HG03575 (cell line): ENCODE measurements at regions not wholly inside any gene's neighbourhood (a gene's known extent, or its start where the extent isn't known, plus 50 kb on each side); places are given as distances from the start of the nearest gene placed in this dataset.
"Not testable (repeated sequence)": the region's sequence is repeated elsewhere in the genome, so short reads cannot be mapped to it uniquely, and the experiment has no call there.

Experiments
- ATAC-seq: cut with Tn5 transposase; IDR thresholded peaks from one replicate; pipeline ENCODE4 v1.9.1; 2021; ENCODE audit not compliant: unreplicated experiment, insufficient number of reproducible peaks, low FRiP score; ENCODE audit errors: extremely low read depth

DNA sequence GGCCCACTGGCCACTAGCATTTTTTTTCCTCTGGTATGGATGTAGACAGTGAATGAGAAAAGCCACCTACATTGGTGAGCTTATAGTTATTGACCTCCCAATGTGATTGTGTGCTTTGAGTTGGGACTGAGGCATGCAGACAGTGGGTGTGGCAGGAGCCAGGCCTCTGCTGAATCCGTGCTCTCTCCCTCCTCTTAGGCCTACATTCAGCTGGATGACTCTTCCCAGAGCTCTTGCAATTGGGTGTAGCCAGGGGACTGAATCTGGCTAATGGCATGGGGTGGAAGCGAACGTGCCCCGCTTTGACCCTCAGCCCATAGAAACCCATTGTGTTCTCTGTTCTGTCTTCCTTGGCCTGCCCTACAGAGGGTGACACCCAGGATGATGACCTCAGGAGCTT is 698.3 kb upstream of the HS6ST1 start:
- ATAC-seq, result no peak

- no peak for ATAC-seq
These were observed 706.1 kb upstream of the HS6ST1 start for GRCh38 chr2:129024796-129025195.

GRCh38 chr2:129035992-129036391 is 717.3 kb upstream of the HS6ST1 start:
- ATAC-seq, result no peak

- not testable (repeated sequence) for ATAC-seq
These were observed 725.0 kb upstream of the HS6ST1 start for GRCh38 chr2:129043677-129044076.

- ATAC-seq, result not testable (repeated sequence)
These were observed 727.8 kb upstream of the HS6ST1 start for GRCh38 chr2:129046475-129046874.

GRCh38 chr2:129050101-129050500 is 731.4 kb upstream of the HS6ST1 start:
- ATAC-seq, result no peak

GRCh38 chr2:129055242-129055641 is 736.6 kb upstream of the HS6ST1 start:
- no peak for ATAC-seq

DNA sequence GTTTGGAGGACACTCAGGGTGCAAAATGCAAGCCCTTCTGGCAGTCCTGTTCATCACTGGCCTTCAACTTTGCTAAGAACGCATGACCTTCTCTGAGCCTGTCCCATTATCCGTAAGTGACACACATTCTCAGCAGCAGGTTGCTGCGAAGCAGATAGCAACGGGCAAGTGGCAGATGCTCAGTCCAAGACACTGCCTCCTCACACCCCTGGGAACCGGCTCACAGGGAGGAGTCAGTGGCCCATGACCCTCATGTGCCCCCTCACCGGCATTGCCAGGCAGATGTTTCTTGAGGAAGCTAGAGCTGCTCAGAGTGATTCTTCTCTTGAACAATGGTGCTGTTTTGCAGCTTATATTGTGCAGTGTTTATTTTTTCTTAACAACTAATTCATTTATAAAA is 737.2 kb upstream of the HS6ST1 start:
- ATAC-seq, result no peak

DNA sequence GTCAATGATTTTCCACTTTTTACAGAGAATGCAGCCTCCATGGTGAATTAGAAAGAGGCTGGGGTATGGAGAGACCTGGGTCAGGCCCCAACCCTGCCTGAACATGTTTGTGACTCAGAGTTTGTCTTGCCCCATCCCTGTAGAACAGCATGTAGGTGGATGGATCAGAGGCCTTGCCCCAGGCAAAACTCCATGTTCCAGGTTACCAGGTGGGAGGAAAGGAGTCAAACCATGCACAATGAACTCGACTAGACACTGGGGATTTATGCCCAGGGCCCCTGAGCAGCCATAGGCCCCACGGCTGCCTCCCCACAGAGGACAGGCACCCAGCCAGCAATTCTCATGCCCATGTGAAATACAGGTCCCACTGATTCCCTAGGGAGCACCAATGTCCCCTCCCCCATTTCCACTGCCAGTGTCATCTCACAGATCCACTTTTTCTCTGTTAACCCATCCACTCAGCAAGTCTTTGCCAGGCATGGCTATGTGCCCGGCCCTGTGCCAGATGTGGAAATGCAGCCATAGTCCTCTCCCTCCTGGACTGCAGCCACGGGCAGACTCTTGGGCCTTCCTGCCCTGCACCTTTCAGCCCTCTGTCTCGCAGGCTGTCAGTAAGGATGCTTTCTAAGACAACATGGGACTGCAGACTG is 737.8 kb upstream of the HS6ST1 start:
- no peak for ATAC-seq

DNA sequence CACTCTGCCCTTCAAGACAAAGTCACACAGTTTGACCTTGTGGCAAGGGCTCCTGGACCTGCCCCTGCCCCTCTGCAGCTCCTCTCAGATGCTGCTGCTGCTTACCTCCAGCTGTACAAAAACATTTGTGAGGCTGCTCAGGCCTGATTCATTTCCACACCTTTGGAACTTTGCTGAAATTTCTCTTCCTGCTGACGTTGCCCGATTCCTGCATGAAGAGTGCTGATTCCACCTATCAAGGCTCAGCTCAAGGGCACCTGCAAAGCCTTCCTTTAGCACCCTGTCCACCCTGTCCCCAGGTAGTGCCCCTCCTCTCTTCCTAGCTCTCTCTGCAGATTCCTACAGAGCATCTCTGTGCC is 738.3 kb upstream of the HS6ST1 start:
- no peak for ATAC-seq

GRCh38 chr2:129058981-129059380 is 740.3 kb upstream of the HS6ST1 start:
- no peak for ATAC-seq

DNA sequence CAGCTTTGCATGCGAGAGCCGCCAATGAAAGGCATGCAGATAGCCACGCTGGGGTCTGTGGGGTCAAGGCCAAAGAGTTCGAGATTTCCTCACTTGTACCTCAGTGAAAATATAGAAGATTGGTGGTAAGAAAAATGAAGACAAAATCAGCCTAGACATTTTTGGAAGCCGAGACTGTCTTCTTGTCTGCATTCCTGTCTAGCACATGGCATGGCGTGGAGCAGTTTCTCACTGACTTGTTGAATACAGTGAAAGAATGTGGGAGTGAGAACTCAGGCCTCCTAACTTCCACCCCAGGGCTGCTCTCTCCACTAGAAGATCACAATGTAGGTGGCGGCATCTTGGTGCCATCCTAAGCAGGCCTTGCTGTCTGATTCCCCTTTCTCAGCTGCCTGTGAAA is 740.8 kb upstream of the HS6ST1 start:
- ATAC-seq, result no peak

DNA sequence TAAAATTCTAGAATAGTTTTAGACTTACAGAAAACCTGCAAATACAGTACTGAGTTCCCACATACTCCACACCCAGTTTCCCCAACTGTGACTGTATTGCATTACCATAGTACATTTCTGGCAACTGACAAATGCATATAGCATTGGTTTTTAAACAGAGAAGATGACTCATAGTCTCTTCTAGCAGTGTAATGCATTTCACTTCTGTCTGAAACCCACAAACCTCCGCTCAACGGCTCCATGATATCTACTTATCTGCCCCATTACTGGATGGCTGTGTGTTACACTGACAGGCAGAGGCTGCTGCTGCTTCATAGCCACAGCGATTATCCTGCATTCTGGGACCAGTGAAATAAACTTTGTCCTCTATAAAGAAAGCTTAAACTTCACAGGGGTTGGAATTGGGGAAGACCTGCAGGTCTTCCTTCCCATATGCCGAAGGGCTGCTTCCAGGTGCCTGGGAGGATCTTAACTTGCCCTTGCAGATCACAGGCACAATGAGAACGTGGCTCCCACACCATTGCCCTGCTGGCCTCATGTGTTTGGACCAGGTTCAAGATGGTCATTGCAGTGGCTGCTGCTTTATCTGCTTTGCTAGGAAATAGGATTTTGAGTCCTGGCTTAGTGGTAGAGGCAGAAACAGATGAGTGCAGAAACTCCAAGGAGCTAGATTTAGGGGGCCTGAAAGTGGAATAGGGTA is 742.6 kb upstream of the HS6ST1 start:
- ATAC-seq, result peak; percentile 69

GRCh38 chr2:129061769-129062121 is 743.1 kb upstream of the HS6ST1 start:
- no peak for ATAC-seq

DNA sequence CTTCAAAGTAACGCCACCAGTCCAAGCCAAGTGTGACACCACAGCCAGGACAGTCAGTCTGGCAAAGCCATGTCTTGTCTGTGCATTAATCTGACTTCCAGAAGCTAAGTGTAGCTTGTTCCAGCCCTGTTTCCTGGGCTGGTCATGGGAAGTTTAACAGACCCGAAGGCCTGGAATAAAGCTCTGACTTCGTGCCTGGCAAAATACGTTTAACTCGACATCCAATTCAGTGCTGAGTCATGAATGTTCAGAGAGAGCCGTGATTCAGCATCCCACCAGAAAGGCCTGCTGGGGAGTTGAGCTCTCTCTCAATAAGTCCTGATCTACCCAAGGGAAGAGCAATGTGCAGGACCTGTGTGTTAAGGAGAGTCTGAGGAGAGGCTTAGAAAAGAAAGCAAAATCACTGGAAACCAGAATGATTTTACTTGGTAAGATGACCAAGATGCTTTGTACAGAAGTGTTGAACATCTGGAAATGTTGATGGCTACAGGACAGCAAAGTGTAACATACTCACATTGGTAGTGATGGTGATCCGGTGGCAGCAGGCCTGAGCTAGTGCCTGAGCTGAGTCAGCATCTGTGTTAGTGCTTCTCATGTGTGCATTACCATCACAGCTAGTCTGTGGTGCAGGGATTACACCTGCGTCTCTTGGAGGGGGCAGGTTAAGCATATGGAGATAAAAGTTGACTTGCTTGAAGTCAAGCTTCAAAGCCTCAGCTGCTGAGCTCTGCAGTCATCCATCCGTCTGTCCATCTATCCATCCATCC is 743.7 kb upstream of the HS6ST1 start:
- ATAC-seq, result no peak

DNA sequence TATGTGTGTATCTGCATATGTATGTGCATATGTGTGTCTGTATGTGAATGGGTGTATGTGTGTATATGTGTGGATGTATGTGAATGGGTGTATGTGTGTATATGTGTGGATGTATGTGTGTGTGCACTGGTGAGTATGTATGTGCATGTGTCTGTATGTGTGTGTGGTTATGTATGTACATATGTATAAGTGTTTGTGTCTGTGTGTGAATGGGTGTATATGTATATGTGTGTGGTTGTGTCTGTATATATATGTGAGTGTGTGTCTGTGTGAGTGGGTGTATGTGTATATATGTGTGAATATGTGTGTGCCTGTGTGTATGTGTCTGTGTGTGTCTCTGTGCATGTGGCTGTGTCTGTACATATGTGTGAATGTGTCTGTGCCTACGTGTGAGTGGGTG is 748.4 kb upstream of the HS6ST1 start:
- no peak for ATAC-seq

- no peak for ATAC-seq
These were observed 749.3 kb upstream of the HS6ST1 start for GRCh38 chr2:129067953-129068352.

DNA sequence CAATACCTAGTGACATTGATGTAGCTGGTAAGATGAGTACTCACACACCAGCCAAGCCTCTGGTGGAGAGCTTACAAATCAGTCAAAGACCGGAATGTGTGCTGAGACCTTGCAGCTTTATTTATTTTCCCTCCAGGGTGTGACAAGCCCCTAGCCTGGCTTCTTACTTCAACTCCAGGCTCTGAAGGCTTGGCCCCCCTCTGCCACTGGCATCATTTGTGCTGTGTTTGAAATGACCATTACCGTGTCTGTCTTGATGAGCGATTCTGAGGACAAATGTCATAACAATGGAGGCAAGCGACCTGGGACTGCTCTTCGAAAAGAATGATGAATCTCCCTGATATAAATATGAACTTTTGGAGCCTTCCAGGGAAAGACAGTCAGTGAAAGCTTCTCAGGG is 749.9 kb upstream of the HS6ST1 start:
- no peak for ATAC-seq

DNA sequence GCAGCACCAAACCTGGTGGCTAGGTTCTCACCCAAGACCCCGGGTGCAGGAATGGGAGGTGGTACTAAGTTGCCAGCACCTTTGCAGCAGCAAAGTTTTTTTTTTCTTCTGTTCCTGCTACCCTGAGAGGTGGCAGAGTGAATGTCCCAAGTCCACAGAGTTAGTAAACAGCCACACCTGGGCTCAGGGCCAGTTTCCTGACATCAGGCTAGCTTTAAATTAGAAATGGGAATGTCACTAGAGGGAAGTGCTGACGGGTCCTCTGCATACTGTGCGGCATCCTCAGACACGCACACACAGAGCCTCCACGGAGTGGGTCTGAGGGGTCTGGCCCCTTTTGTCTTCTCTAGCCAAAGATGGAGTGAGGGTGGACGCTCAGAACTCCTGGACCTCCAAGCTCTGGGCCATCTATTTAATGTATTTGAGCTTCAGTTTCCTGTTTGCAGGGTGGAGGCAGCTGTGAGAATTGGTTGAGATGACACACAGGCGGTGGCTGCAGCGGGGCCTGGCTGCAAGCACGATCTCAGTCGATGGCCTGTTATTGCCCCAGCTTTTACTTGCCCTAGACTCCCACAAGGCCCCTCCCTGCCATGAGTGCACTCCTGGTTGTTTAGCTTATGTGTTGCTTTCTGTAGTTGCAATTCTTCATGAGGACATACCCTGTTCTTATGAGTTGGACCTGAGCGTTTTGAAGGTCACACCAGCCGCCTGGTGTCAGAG is 751.4 kb upstream of the HS6ST1 start:
- ATAC-seq, result no peak

GRCh38 chr2:129070663-129071062 is 752.0 kb upstream of the HS6ST1 start:
- ATAC-seq, result no peak
